ENCODE measurements at regions not wholly inside any gene's neighbourhood (a gene's known extent, or its start where the extent isn't known, plus 50 kb on each side); places are given as distances from the start of the nearest gene placed in this dataset.

DNA sequence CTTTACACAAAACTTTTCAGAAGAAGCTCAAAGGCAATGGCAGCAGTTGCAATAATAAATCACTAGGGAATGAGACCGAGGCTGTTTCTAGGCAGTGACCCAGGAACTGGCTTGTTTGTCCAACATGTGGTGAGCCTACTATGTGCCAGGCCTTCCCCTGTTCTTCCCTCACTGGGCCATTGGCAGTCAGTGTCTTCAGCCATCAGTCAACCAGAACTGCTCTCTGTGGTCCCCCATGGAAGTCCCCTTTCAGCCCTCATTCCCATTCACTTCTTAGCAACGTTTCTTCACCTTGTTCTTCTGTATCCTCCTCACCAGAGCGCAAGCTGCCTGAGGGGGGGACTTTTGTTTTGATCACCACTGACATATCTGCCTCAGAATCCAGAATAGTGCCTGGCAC is 274.1 kb downstream of the RRAGC start:
- no peak overlapping the region for H2BK120ac ChIP-seq (ENCODE audit: low read depth, low read length, poor library complexity, severe bottlenecking)
- H4K91ac ChIP-seq (ENCODE audit: insufficient read length, low read depth, low read length), result no peak overlapping the region
- Mint-ChIP-seq H3K27ac (no peak overlapping the region; a peak in 1 of 7 replicates), H3K4me1 (peaks cover 12 to 14% of the 10 kb centered on the region in 2 experiments), H3K9me3 (peaks cover 11 to 14% of the 10 kb centered on the region in 2 experiments), H3K4me3 (no peak overlapping the region), H3K36me3 (ENCODE audit: insufficient read depth in 1 of 3, low read depth in 3 of 3) (no peaks in the 10 kb centered on the region; a peak in 2 of 7 replicates), H3K27me3 (ENCODE audit: low read depth) (peaks cover 16% of the 10 kb centered on the region)
- H3K27ac ChIP-seq (ENCODE audit: insufficient read length, low read depth, low read length), result no peak overlapping the region
- no peaks in the 10 kb centered on the region for H3K9me3 ChIP-seq (ENCODE audit: control insufficient read depth, low read depth, low read length)
- no peak for TF ChIP-seq CTCF (conservative IDR thresholded peaks at IDR 0.05)
- no peak overlapping the region for H2AK5ac ChIP-seq (ENCODE audit: insufficient read length, low read length)
- no peaks in the 10 kb centered on the region for H3K23me2 ChIP-seq (ENCODE audit: insufficient read length, low read depth, low read length, poor library complexity, severe bottlenecking)
- no peak overlapping the region for H3K23ac ChIP-seq (ENCODE audit: insufficient read length, low read depth, low read length)
- H2BK20ac ChIP-seq (ENCODE audit: low read depth, low read length, poor library complexity, severe bottlenecking), result no peak overlapping the region
- no peak overlapping the region for H4K5ac ChIP-seq (ENCODE audit: insufficient read length, low read depth, low read length)
- H4K20me1 ChIP-seq (ENCODE audit: control insufficient read depth, insufficient read depth, insufficient read length), result no peaks in the 10 kb centered on the region
- H3K4me2 ChIP-seq (ENCODE audit: insufficient read depth, insufficient read length, low read length), result no peak overlapping the region
- H3K79me1 ChIP-seq (ENCODE audit: insufficient read depth, low read depth, low read length, poor library complexity, severe bottlenecking), result no peaks in the 10 kb centered on the region
- H3K18ac ChIP-seq (ENCODE audit: insufficient read length, low read depth, low read length), result no peak overlapping the region
- no peak overlapping the region for H2BK15ac ChIP-seq (ENCODE audit: low read depth, low read length)
- no peak overlapping the region for H4K8ac ChIP-seq (replicated peaks; ENCODE audit: insufficient read length, low read depth, low read length)
- no peaks in the 10 kb centered on the region for H3K79me2 ChIP-seq (ENCODE audit: insufficient read depth, low read length)
- H3K56ac ChIP-seq (ENCODE audit: insufficient read length, low read depth, low read length), result no peak overlapping the region
- H2BK5ac ChIP-seq (ENCODE audit: insufficient read length, low read length), result no peak overlapping the region
- no peak overlapping the region for H2BK12ac ChIP-seq (ENCODE audit: insufficient read length, low read depth, low read length)
- H3K4me1 ChIP-seq (ENCODE audit: insufficient read depth, low read length), result no peaks in the 10 kb centered on the region
- no peak overlapping the region for H3T11ph ChIP-seq (ENCODE audit: low read length)
- no CpG with 5 or more reads among the region's 3 CpGs for WGBS (ENCODE audit: extremely low coverage, insufficient read length, low lambda C conversion rate)
- H2AFZ ChIP-seq (ENCODE audit: low read length), result no peak overlapping the region
- no peak overlapping the region for H3K9ac ChIP-seq (ENCODE audit: extremely low read depth, insufficient read length, low read length)
- 0 out of 2 replicates have a peak, but pooled peaks cover 3% of the 10 kb centered on the region for H3K27me3 ChIP-seq (ENCODE audit: insufficient read depth, low read length)
- H3K14ac ChIP-seq (ENCODE audit: insufficient read depth, low read length), result no peak overlapping the region
- no peak for DNase-seq
- H3K4ac ChIP-seq (ENCODE audit: low read depth, low read length), result no peak overlapping the region

Measured in H9 (cell line).